Mucosa of rectum (tissue), 2 donors: ENCODE measurements at regions not wholly inside any gene's neighbourhood (a gene's known extent, or its start where the extent isn't known, plus 50 kb on each side); places are given as distances from the start of the nearest gene placed in this dataset.

Source experiments
- H3K27ac ChIP-seq, 2 donors: one replicate each; pipeline ENCODE4 v1.7.0; 2013; ENCODE audit warnings: inconsistent platforms in 2 of 2, low read depth in 2 of 2, low read length in 2 of 2
- H3K27me3 ChIP-seq, 2 donors: one replicate each; pipeline ENCODE4 v1.7.0; 2013; ENCODE audit warnings: low read length in 2 of 2; ENCODE audit not compliant: control insufficient read depth in 2 of 2, insufficient read depth in 2 of 2
- H3K36me3 ChIP-seq, 2 donors: one replicate each; pipeline ENCODE4 v1.7.0; 2013; ENCODE audit warnings: low read length in 2 of 2; ENCODE audit not compliant: control insufficient read depth in 2 of 2, insufficient read depth in 2 of 2
- H3K4me1 ChIP-seq, 2 donors: one replicate each; pipeline ENCODE4 v1.7.0; 2013; ENCODE audit warnings: low read length in 2 of 2, mild to moderate bottlenecking in 1 of 2; ENCODE audit not compliant: control insufficient read depth in 2 of 2, insufficient read depth in 2 of 2
- H3K4me3 ChIP-seq, 2 donors: one replicate each; pipeline ENCODE4 v1.7.0; 2013; ENCODE audit warnings: low read length in 2 of 2
- H3K9ac ChIP-seq, 2 donors: one replicate each; pipeline ENCODE4 v1.7.0; 2013; ENCODE audit warnings: low read length in 2 of 2, low read depth in 1 of 2, mild to moderate bottlenecking in 1 of 2
- H3K9me3 ChIP-seq, 2 donors: one replicate each; pipeline ENCODE4 v1.7.0; 2013; ENCODE audit warnings: low read length in 2 of 2; ENCODE audit not compliant: control insufficient read depth in 2 of 2
- donor health status: healthy.
- donor health status: Normal muscosa, but diverticular disease.

DNA sequence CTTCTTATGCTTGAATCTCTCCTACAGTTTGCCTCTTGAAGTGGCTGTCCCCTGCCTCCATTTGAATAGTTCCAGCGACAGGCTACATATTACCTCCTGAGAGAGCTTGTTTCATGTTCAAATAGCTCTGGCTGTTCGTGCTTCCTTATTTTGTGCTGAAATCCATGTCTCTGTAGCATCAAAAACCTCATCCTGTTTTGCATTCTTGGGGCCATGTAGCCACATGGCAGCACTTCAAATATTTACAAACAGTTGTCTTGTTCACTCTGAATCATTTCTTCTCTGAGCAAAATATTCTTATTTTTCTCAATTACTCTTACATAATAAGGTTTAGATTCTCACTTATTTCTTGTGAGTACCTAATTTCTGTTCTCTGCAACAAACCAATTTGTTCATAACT, 1243.1 kb upstream of the NXPH2 start:
- Histone ChIP-seq H3K27ac (no peak overlapping the region), H3K4me1 (no peaks in the 10 kb centered on the region), H3K27me3 (no peaks in the 10 kb centered on the region), H3K9ac (no peak overlapping the region), H3K4me3 (no peak overlapping the region), H3K9me3 (no peaks in the 10 kb centered on the region), H3K36me3 (no peaks in the 10 kb centered on the region)

DNA sequence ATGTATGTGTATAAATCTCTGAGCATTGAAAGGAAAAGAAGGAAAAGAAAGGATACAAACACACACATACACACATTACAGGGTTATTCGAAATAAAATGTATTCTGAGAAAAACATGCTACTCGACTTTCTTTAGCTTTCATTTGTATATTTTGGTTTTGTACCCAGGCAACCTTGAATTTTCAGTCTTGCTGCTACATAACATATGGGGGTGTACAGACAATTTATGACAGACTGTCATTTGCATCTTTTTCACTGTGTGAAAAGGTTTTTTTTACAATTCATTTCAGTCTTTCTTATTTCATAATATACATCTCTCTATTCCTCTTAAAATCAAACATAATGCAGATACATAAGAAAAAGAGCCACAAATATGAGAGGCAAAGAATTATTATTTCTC, 1238.4 kb upstream of the NXPH2 start:
- H3K4me3 ChIP-seq = no peak overlapping the region
- H3K27ac ChIP-seq = no peak overlapping the region
- H3K9me3 ChIP-seq = no peaks in the 10 kb centered on the region
- H3K27me3 ChIP-seq = no peaks in the 10 kb centered on the region
- no peaks in the 10 kb centered on the region for H3K36me3 ChIP-seq
- no peaks in the 10 kb centered on the region for H3K4me1 ChIP-seq
- no peak overlapping the region for H3K9ac ChIP-seq

DNA sequence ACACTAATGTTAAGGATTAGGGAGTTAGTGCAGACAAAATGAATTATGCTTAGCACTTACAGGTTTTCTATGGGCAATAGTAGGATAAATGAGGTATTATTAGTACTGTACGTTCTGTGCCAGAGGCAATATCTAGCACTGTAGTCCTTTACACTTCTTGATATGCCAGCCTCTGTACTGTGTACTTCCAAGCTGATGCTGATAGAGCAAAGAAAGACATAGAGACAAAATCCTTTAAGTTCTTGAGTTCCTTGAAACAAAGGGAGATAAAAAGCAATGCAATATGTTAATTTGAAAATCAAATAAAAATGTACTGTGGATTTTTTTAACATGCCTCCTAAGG, 1234.0 kb upstream of the NXPH2 start:
- no peak overlapping the region for H3K4me3 ChIP-seq
- H3K27me3 ChIP-seq = no peaks in the 10 kb centered on the region
- no peak overlapping the region for H3K27ac ChIP-seq
- H3K9me3 ChIP-seq = no peaks in the 10 kb centered on the region
- H3K36me3 ChIP-seq = no peaks in the 10 kb centered on the region
- H3K9ac ChIP-seq = no peak overlapping the region
- no peaks in the 10 kb centered on the region for H3K4me1 ChIP-seq

DNA sequence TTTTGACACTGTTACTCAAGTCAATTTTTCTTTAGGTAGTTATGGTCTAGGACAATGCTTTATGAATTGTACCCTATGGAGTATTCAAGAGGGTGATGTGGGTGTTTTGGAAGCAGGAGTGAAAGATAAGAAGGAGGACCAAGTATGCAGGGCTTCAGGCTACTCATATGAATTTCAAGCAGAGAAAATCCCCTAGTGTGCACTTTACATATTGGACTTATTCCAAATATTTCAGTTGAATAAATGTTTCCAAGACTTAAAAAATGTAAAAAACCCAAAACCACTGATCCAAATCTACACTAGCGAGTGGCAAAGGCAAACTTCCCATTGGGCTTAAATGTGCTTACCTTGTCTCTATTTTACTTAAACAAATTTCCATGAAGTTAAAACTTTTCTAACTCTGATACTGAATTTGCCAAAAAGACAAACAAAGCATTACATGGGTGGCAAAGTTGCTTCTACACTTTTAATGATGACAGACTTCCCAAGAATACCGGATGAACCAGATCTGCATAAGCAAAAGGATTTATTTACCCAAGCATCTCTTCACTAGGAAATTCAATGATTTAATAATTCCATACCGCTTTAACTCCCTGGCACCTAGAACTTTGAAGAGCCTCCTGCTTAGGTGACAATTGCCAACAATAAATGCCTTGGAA, 1233.5 kb upstream of the NXPH2 start:
- Histone ChIP-seq H3K9me3 (no peaks in the 10 kb centered on the region), H3K4me3 (no peak overlapping the region), H3K9ac (no peak overlapping the region), H3K27me3 (no peaks in the 10 kb centered on the region), H3K36me3 (no peaks in the 10 kb centered on the region), H3K4me1 (no peaks in the 10 kb centered on the region), H3K27ac (no peak overlapping the region)

DNA sequence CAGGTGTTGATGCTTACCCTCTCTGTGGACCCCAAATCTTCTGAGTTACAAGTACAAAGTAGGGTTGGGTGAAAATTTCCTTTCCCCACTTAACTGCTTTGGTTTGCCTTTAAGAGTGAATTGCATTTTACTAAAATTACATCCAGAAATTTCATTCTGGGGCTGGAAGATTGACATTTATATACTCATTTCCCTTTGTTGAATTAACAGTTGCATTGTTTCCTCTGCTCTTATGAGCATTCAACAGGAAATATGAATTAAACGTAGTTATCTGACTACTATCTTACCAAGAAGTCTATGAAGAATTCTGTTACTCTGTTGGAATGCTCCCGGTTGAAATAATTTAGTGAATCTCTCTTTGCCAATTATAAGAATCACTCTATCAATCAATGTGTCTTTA, 1231.1 kb upstream of the NXPH2 start:
- H3K4me3 ChIP-seq = no peak overlapping the region
- H3K9me3 ChIP-seq = no peaks in the 10 kb centered on the region
- no peaks in the 10 kb centered on the region for H3K36me3 ChIP-seq
- H3K4me1 ChIP-seq = no peaks in the 10 kb centered on the region
- H3K27ac ChIP-seq = no peak overlapping the region
- H3K9ac ChIP-seq = no peak overlapping the region
- H3K27me3 ChIP-seq = no peaks in the 10 kb centered on the region

DNA sequence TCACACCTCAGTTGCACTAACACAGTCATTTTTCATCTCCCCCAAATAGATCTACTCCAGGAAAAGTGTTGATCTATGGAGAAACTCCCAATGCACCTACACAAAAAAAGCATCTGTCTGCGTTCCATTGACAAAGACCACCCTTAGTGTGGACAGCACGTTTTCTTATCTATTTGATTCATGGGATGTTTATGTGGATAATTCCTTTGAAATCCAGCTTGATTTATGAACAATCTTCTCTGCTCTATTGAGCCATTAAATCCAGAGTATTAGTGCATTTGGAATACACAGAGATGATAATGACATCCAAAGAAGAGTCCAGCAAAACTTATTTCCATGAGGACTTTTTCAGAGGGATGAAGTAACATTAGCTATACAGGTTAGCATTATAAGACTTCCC, 1221.9 kb upstream of the NXPH2 start:
- H3K4me3 ChIP-seq = no peak overlapping the region
- H3K4me1 ChIP-seq = no peaks in the 10 kb centered on the region
- H3K36me3 ChIP-seq = no peaks in the 10 kb centered on the region
- no peaks in the 10 kb centered on the region for H3K27me3 ChIP-seq
- H3K27ac ChIP-seq = no peak overlapping the region
- H3K9ac ChIP-seq = no peak overlapping the region
- H3K9me3 ChIP-seq = no peaks in the 10 kb centered on the region

DNA sequence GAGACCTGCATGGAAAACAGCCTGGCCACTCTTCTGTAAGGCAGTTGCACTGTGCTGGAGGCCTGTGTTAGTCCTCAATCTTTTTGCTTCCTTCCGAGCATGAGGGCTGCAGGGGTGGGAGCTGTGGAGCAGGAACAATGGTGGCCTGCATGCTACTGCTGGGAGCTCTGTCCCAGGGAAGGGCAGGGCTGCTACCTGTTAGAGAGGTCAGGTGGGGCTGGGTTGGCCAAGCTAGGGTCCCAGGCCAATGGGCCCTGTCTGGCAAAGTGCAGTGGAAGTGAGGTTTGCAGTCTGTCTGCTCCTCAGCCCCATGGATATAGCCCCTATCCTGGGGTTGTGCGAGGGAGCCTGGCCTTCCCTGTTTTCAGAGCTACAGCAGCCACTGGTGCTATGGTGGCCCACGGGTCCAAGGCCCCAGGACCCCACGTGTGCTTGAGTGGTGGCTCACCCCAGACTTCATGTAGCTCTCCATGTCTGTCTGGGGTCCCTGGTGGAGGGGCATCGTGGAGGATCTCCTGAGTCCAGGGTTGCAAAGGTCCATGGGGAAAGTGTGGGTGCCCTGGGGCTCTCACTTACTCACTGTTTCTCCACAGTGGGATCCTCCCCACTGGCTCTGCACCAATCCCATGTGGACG, 1212.6 kb upstream of the NXPH2 start:
- Histone ChIP-seq H3K4me1 (no peaks in the 10 kb centered on the region), H3K36me3 (no peaks in the 10 kb centered on the region), H3K27ac (no peak overlapping the region), H3K9ac (no peak overlapping the region), H3K4me3 (no peak overlapping the region), H3K9me3 (no peaks in the 10 kb centered on the region), H3K27me3 (no peaks in the 10 kb centered on the region)

DNA sequence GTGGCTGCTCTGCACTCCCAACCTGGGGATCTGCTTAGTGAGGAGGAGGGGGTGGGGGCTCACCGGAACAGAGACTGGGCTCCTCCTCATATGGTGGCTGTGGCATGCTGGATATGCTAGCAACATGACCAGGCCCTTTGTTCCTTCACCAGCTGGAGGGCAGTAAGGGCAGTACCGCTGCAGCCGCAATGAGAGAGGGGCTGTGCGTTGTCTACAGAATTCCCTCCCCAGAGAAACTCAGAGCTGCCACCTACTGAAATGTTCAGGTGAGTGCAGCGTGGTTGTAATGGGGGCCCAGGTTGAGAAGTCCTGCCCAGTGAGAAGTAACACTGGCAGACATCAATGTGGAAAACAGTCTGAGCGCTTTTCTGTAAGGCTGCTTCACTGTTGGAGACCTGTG, 1211.9 kb upstream of the NXPH2 start:
- H3K36me3 ChIP-seq = no peaks in the 10 kb centered on the region
- no peaks in the 10 kb centered on the region for H3K4me1 ChIP-seq
- H3K9ac ChIP-seq = no peak overlapping the region
- no peaks in the 10 kb centered on the region for H3K27me3 ChIP-seq
- no peak overlapping the region for H3K27ac ChIP-seq
- H3K9me3 ChIP-seq = no peaks in the 10 kb centered on the region
- H3K4me3 ChIP-seq = no peak overlapping the region

DNA sequence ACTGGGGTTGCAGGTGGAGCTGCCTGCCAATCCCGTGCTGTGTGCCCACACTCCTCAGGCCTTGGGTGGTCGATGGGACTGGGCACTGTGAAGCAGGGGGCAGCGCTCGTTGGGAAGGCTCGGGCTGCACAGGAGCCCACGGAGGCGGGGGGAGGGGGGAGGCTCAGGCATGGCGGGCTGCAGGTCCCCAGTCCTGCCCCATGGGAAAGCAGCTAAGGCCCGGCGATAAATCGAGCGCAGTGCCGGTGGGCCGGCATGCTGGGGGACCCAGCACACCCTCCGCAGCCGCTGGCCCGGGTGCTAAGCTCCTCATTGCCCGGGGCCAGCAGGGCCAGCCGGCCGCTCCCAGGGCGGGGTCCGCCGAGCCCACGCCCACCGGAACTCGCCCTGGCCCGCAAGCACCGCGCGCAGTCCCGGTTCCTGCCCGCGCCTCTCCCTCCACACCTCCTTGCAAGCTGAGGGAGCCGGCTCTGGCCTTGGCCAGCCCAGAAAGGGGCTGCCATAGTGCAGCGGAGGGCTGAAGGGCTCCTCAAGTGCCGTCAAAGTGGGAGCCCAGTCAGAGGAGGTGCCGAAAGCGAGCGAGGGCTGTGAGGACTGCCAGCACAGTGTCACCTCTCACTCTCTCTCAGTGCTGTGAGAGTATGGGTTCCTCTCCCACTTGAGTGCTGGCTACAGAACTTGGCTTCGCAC, 1210.6 kb upstream of the NXPH2 start:
- no peak overlapping the region for H3K9ac ChIP-seq
- no peaks in the 10 kb centered on the region for H3K4me1 ChIP-seq
- H3K27me3 ChIP-seq = no peaks in the 10 kb centered on the region
- H3K27ac ChIP-seq = no peak overlapping the region
- H3K36me3 ChIP-seq = no peaks in the 10 kb centered on the region
- H3K4me3 ChIP-seq = no peak overlapping the region
- H3K9me3 ChIP-seq = no peaks in the 10 kb centered on the region

DNA sequence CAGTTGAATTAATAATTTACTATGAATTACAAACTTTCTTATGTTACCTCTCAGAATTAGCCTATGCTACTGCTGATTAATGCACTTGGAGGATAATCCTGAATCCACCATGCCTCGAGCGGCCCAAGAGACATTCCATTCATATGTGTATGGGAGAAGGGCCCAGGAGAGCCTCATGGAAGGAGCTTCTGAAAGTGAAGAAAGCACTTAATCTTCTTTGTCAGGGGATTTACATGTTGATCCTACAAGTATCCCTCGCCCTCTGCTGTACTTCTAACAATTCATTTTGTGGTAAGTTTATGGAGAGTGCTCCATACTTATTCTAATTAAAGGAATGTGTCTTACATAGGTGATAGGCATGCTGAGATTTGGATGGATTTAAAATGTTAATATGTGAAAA, 1189.1 kb upstream of the NXPH2 start:
- Histone ChIP-seq H3K27ac (no peak overlapping the region), H3K4me1 (no peaks in the 10 kb centered on the region), H3K9me3 (no peaks in the 10 kb centered on the region), H3K27me3 (no peaks in the 10 kb centered on the region), H3K4me3 (no peak overlapping the region), H3K9ac (no peak overlapping the region), H3K36me3 (no peaks in the 10 kb centered on the region)
